Neural cell (in vitro differentiated cells): ENCODE measurements at regions not wholly inside any gene's neighbourhood (a gene's known extent, or its start where the extent isn't known, plus 50 kb on each side); places are given as distances from the start of the nearest gene placed in this dataset.

Experiments
- H2AFZ ChIP-seq: fragments of 200-600, 300-800 bp; sonication (generic), shearing (Covaris generic); 2 replicates; pipeline ENCODE4 v1.6.0; 2014; ENCODE audit warnings: low read depth, mild to moderate bottlenecking, antibody characterized with exemption, low read length, moderate library complexity
- H3F3A ChIP-seq: fragments of 200-600 bp; shearing (Covaris generic); 2 replicates; pipeline ENCODE4 v1.6.1; 2016; ENCODE audit warnings: mild to moderate bottlenecking, moderate library complexity, mixed read lengths, antibody characterized with exemption, low read length; ENCODE audit not compliant: insufficient read depth, poor library complexity, severe bottlenecking
- H3K27ac ChIP-seq: fragments of 200-600, 300-800 bp; sonication (generic), shearing (Covaris generic); 2 replicates; pipeline ENCODE4 v1.5.1; 2014; ENCODE audit warnings: mild to moderate bottlenecking, low read length, moderate library complexity
- H3K27me3 ChIP-seq: fragments of 300-800, 200-600 bp; sonication (generic), shearing (Covaris generic); 2 replicates; pipeline ENCODE4 v1.6.0; 2014; ENCODE audit warnings: mild to moderate bottlenecking, low read depth, low read length, moderate library complexity; ENCODE audit not compliant: insufficient read depth
- H3K36me3 ChIP-seq: fragments of 300-800, 200-600 bp; sonication (generic), shearing (Covaris generic); 2 replicates; pipeline ENCODE4 v1.5.1; 2014; ENCODE audit warnings: mild to moderate bottlenecking, antibody characterized with exemption, low read length, moderate library complexity; ENCODE audit not compliant: insufficient read depth
- H3K4me2 ChIP-seq: fragments of 300-800, 200-600 bp; sonication (generic), shearing (Covaris generic); 2 replicates; pipeline ENCODE4 v1.6.0; 2014; ENCODE audit warnings: mild to moderate bottlenecking, low read length
- H3K4me3 ChIP-seq: fragments of 300-800, 200-600 bp; sonication (generic), shearing (Covaris generic); 2 replicates; pipeline ENCODE4 v1.5.1; 2014; ENCODE audit warnings: mild to moderate bottlenecking, low read length, moderate library complexity
- H3K79me2 ChIP-seq: fragments of 200-600 bp; shearing (Covaris generic); replicated peaks from 2 replicates; pipeline ENCODE4 v1.6.0; 2014; ENCODE audit warnings: mild to moderate bottlenecking, low read length, moderate library complexity; ENCODE audit not compliant: insufficient read depth
- H3K9ac ChIP-seq: fragments of 300-800, 200-600 bp; sonication (generic), shearing (Covaris generic); 2 replicates; pipeline ENCODE4 v1.6.1; 2016; ENCODE audit warnings: mild to moderate bottlenecking, low read length, mixed read lengths
- H3K9me2 ChIP-seq: fragments of 200-600 bp; shearing (Covaris generic); 2 replicates; pipeline ENCODE4 v1.6.1; 2016; ENCODE audit warnings: mild to moderate bottlenecking, low read length, mixed read lengths; ENCODE audit not compliant: insufficient read depth
- H3K9me3 ChIP-seq: fragments of 200-600, 300-800 bp; sonication (generic), shearing (Covaris generic); 2 replicates; pipeline ENCODE4 v1.6.1; 2016; ENCODE audit warnings: mild to moderate bottlenecking, mixed run types, low read length, moderate library complexity, mixed read lengths
- H4K20me1 ChIP-seq: fragments of 200-600 bp; shearing (Covaris generic); 2 replicates; pipeline ENCODE4 v1.6.1; 2016; ENCODE audit warnings: mild to moderate bottlenecking, mixed run types; ENCODE audit not compliant: insufficient read depth
- EP300 ChIP-seq: fragments of 450-650 bp; conservative IDR thresholded peaks from 2 replicates; pipeline ENCODE4 v1.6.1; 2014; ENCODE audit warnings: antibody characterized with exemption, mild to moderate bottlenecking, moderate library complexity; ENCODE audit not compliant: poor library complexity, severe bottlenecking
- EZH2 ChIP-seq: fragments of 200-600, 300-800 bp; shearing (Covaris generic), sonication (generic); IDR thresholded peaks from 2 replicates; pipeline ENCODE4 v1.6.1; 2014; ENCODE audit warnings: antibody characterized with exemption, low read length, borderline replicate concordance, mild to moderate bottlenecking; ENCODE audit not compliant: insufficient read depth, poor library complexity, severe bottlenecking
- MXI1 ChIP-seq: fragments of 450-650 bp; conservative IDR thresholded peaks from 2 replicates; pipeline ENCODE4 v1.6.1; 2014; ENCODE audit warnings: antibody characterized with exemption, mild to moderate bottlenecking; ENCODE audit not compliant: poor library complexity, severe bottlenecking
- POLR2AphosphoS5 ChIP-seq: IDR thresholded peaks from 2 replicates; pipeline ENCODE4 v1.6.1; 2012
- RAD21 ChIP-seq: fragments of 450-650 bp; conservative IDR thresholded peaks from 2 replicates; pipeline ENCODE4 v1.6.1; 2014; ENCODE audit warnings: antibody characterized with exemption, mild to moderate bottlenecking, moderate library complexity
- SMC3 ChIP-seq: fragments of 450-650 bp; conservative IDR thresholded peaks from 2 replicates; pipeline ENCODE4 v1.6.1; 2014; ENCODE audit warnings: antibody characterized with exemption, mild to moderate bottlenecking, moderate library complexity; ENCODE audit not compliant: poor library complexity
- TAF1 ChIP-seq: IDR thresholded peaks from 2 replicates; pipeline ENCODE4 v1.6.1; 2012; ENCODE audit warnings: low read depth
- TF ChIP-seq, protein P1 (sequence below): IDR thresholded peaks from 2 replicates; pipeline ENCODE4 v1.6.1; 2012; ENCODE audit warnings: borderline replicate concordance
- TF ChIP-seq, protein P2 (sequence below): fragments of 450-650 bp; IDR thresholded peaks from 2 replicates; pipeline ENCODE4 v1.5.1; 2014; ENCODE audit warnings: antibody characterized with exemption, mild to moderate bottlenecking, moderate library complexity; ENCODE audit not compliant: poor library complexity, severe bottlenecking

DNA sequence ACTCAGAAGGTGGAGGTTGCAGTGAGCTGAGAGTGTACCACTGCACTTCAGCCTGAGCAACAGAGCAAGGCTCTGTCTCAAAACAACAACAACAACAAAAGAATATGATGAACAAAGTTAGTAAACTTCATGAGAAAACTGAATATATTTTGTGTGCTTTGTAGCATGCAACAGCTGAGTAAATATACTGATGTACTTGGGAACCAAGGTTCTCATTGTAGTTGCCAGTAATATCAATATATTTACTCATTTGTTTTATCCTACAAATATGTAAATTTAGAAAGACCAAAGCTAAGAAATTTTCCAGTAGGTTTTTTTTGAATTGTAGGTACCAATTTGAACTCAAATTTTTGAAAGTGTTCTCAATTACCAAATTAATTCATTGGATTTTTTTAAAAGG is 127.2 kb downstream of the IPO8 start:
- Histone ChIP-seq H3K27me3 (no peaks in the 10 kb centered on the region), H3K4me2 (no peak overlapping the region), H4K20me1 (no peaks in the 10 kb centered on the region), H3K9ac (no peak overlapping the region), H3K79me2 (no peaks in the 10 kb centered on the region), H3K36me3 (no peaks in the 10 kb centered on the region), H2AFZ (no peak overlapping the region), H3F3A (no peaks in the 10 kb centered on the region), H3K9me3 (no peaks in the 10 kb centered on the region), H3K27ac (no peak overlapping the region), H3K4me3 (no peak overlapping the region), H3K9me2 (no peaks in the 10 kb centered on the region)
- TF ChIP-seq, protein P1, sequence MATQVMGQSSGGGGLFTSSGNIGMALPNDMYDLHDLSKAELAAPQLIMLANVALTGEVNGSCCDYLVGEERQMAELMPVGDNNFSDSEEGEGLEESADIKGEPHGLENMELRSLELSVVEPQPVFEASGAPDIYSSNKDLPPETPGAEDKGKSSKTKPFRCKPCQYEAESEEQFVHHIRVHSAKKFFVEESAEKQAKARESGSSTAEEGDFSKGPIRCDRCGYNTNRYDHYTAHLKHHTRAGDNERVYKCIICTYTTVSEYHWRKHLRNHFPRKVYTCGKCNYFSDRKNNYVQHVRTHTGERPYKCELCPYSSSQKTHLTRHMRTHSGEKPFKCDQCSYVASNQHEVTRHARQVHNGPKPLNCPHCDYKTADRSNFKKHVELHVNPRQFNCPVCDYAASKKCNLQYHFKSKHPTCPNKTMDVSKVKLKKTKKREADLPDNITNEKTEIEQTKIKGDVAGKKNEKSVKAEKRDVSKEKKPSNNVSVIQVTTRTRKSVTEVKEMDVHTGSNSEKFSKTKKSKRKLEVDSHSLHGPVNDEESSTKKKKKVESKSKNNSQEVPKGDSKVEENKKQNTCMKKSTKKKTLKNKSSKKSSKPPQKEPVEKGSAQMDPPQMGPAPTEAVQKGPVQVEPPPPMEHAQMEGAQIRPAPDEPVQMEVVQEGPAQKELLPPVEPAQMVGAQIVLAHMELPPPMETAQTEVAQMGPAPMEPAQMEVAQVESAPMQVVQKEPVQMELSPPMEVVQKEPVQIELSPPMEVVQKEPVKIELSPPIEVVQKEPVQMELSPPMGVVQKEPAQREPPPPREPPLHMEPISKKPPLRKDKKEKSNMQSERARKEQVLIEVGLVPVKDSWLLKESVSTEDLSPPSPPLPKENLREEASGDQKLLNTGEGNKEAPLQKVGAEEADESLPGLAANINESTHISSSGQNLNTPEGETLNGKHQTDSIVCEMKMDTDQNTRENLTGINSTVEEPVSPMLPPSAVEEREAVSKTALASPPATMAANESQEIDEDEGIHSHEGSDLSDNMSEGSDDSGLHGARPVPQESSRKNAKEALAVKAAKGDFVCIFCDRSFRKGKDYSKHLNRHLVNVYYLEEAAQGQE, result no peak
- TF ChIP-seq MXI1 (no peak), POLR2AphosphoS5 (no peak), SMC3 (no peak), EP300 (no peak), TAF1 (no peak), EZH2 (no peak), RAD21 (no peak)
- TF ChIP-seq, protein P2, sequence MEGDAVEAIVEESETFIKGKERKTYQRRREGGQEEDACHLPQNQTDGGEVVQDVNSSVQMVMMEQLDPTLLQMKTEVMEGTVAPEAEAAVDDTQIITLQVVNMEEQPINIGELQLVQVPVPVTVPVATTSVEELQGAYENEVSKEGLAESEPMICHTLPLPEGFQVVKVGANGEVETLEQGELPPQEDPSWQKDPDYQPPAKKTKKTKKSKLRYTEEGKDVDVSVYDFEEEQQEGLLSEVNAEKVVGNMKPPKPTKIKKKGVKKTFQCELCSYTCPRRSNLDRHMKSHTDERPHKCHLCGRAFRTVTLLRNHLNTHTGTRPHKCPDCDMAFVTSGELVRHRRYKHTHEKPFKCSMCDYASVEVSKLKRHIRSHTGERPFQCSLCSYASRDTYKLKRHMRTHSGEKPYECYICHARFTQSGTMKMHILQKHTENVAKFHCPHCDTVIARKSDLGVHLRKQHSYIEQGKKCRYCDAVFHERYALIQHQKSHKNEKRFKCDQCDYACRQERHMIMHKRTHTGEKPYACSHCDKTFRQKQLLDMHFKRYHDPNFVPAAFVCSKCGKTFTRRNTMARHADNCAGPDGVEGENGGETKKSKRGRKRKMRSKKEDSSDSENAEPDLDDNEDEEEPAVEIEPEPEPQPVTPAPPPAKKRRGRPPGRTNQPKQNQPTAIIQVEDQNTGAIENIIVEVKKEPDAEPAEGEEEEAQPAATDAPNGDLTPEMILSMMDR, result no peak

- Histone ChIP-seq H3K9me2 (no peaks in the 10 kb centered on the region), H3K27ac (no peak overlapping the region), H3F3A (no peaks in the 10 kb centered on the region), H4K20me1 (no peaks in the 10 kb centered on the region), H2AFZ (no peak overlapping the region), H3K79me2 (no peaks in the 10 kb centered on the region), H3K9me3 (no peaks in the 10 kb centered on the region), H3K36me3 (no peaks in the 10 kb centered on the region), H3K27me3 (no peaks in the 10 kb centered on the region), H3K9ac (no peak overlapping the region), H3K4me2 (no peak overlapping the region), H3K4me3 (no peak overlapping the region)
- TF ChIP-seq TAF1, result no peak
Measured at GRCh38 chr12:30567082-30567481, 128.6 kb downstream of the IPO8 start.

GRCh38 chr12:30564394-30564793 is 131.3 kb downstream of the IPO8 start:
- H3K36me3 ChIP-seq, result no peaks in the 10 kb centered on the region
- H4K20me1 ChIP-seq, result no peaks in the 10 kb centered on the region
- H2AFZ ChIP-seq, result no peak overlapping the region
- H3K27ac ChIP-seq, result no peak overlapping the region
- H3K9me3 ChIP-seq, result no peaks in the 10 kb centered on the region
- H3K9me2 ChIP-seq, result no peaks in the 10 kb centered on the region
- no peak overlapping the region for H3K4me2 ChIP-seq
- H3K4me3 ChIP-seq, result no peak overlapping the region
- H3K9ac ChIP-seq, result no peak overlapping the region
- no peaks in the 10 kb centered on the region for H3F3A ChIP-seq
- H3K79me2 ChIP-seq, result no peaks in the 10 kb centered on the region
- H3K27me3 ChIP-seq, result no peaks in the 10 kb centered on the region
- no peak for TF ChIP-seq EZH2
- no peak for TF ChIP-seq SMC3
- TF ChIP-seq TAF1, result no peak
- TF ChIP-seq, protein P2, result no peak
- no peak for TF ChIP-seq RAD21
- TF ChIP-seq MXI1, result no peak
- TF ChIP-seq EP300, result no peak
- TF ChIP-seq, protein P1, result no peak
- no peak for TF ChIP-seq POLR2AphosphoS5
